H1 (cell line): ENCODE measurements at regions not wholly inside any gene's neighbourhood (a gene's known extent, or its start where the extent isn't known, plus 50 kb on each side); places are given as distances from the start of the nearest gene placed in this dataset.

Experiments used
- CBX5 ChIP-seq: fragments of 300-800, 300-1000 bp; sonication (generic); IDR thresholded peaks from 2 replicates; pipeline ENCODE4 v1.7.1; 2016; ENCODE audit warnings: antibody characterized with exemption, low read length, low read depth
- CHD1 ChIP-seq: IDR thresholded peaks from 2 replicates; pipeline ENCODE4 v1.6.1; 2012; ENCODE audit warnings: low read depth, low read length, improper control_type of control experiment
- CTCF ChIP-seq, 3 experiments: IDR thresholded peaks; 1 replicate in 2 of 3; 2 replicates in 1 of 3; pipeline versions ENCODE4 v1.5.1 to v1.6.1; 2011; ENCODE audit warnings: low read length in 3 of 3, mild to moderate bottlenecking in 3 of 3, inconsistent platforms in 2 of 3, low read depth in 1 of 3, moderate library complexity in 1 of 3; ENCODE audit not compliant: insufficient read depth in 1 of 3; ENCODE audit errors: control extremely low read depth in 1 of 3
- EGR1 ChIP-seq: IDR thresholded peaks from 2 replicates; pipeline ENCODE4 v1.6.1; 2011; ENCODE audit warnings: low read depth, low read length, borderline replicate concordance
- KDM4A ChIP-seq: IDR thresholded peaks from one replicate; pipeline ENCODE4 v1.7.1; 2012; ENCODE audit warnings: low read depth, mild to moderate bottlenecking, moderate library complexity, low read length, inconsistent platforms; ENCODE audit not compliant: severe bottlenecking
- NRF1 ChIP-seq: IDR thresholded peaks from 2 replicates; pipeline ENCODE4 v1.6.1; 2011; ENCODE audit warnings: mild to moderate bottlenecking, low read depth, low read length, improper control_type of control experiment
- SAP30 ChIP-seq: fragments of 300-600 bp; sonication (generic); IDR thresholded peaks from 2 replicates; pipeline ENCODE4 v1.7.1; 2012; ENCODE audit warnings: low read length, moderate library complexity, mild to moderate bottlenecking, inconsistent platforms; ENCODE audit not compliant: insufficient read depth, insufficient replicate concordance

GRCh38 chr4:10371869-10372471 is 85.3 kb downstream of the ZNF518B start (continued):
- TF ChIP-seq CTCF (IDR thresholded peaks at IDR 0.05; ENCODE audit: control extremely low read depth in 1 of 3, insufficient read depth in 1 of 3, low read depth in 1 of 3, low read length in 3 of 3) (no peak), KDM4A (no peak), CBX5 (no peak), SAP30 (no peak), NRF1 (no peak), EGR1 (no peak), CHD1 (no peak)
